DND-41 (cell line): ENCODE measurements at regions not wholly inside any gene's neighbourhood (a gene's known extent, or its start where the extent isn't known, plus 50 kb on each side); places are given as distances from the start of the nearest gene placed in this dataset.

Experiments
- ATAC-seq: fragments of 200-7000 bp; cut with Tn5 transposase; 3 replicates; pipeline ENCODE4 v1.9.1; 2021; ENCODE audit warnings: low read depth; ENCODE audit not compliant: insufficient read depth
- DNase-seq: peaks from one replicate; pipeline ENCODE4 v3.0.0-alpha.2; 2020
- H2AFZ ChIP-seq: 2 replicates; pipeline ENCODE4 v1.6.0; 2012; ENCODE audit warnings: low read depth, low read length
- H3K27ac ChIP-seq: 2 replicates; pipeline ENCODE4 v1.5.1; 2012; ENCODE audit warnings: low read length, inconsistent platforms
- H3K27me3 ChIP-seq: fragments of 200-600 bp; sonication (generic); 2 replicates; pipeline ENCODE4 v1.6.0; 2012; ENCODE audit warnings: low read length, mild to moderate bottlenecking, inconsistent platforms; ENCODE audit not compliant: insufficient read depth, poor library complexity
- H3K36me3 ChIP-seq: 2 replicates; pipeline ENCODE4 v1.5.1; 2012; ENCODE audit warnings: low read length, inconsistent platforms; ENCODE audit not compliant: insufficient read depth
- H3K4me1 ChIP-seq: 2 replicates; pipeline ENCODE4 v1.5.1; 2012; ENCODE audit warnings: mild to moderate bottlenecking, low read length; ENCODE audit not compliant: insufficient read depth
- H3K4me2 ChIP-seq: 2 replicates; pipeline ENCODE4 v1.6.0; 2012; ENCODE audit warnings: mild to moderate bottlenecking, moderate library complexity, low read length, inconsistent platforms; ENCODE audit not compliant: insufficient read depth
- H3K4me3 ChIP-seq, 2 experiments: fragments of 200-600 bp in 1 of 2; shearing (Covaris generic) in 1 of 2; 2 replicates each; pipeline ENCODE4 v1.5.1; 2012 to 2016; ENCODE audit warnings: inconsistent platforms in 2 of 2, low read length in 2 of 2, mild to moderate bottlenecking in 2 of 2, low read depth in 1 of 2, moderate library complexity in 1 of 2
- H3K79me2 ChIP-seq: 2 replicates; pipeline ENCODE4 v1.6.0; 2012; ENCODE audit warnings: low read length, inconsistent platforms; ENCODE audit not compliant: insufficient read depth
- H3K9ac ChIP-seq: 2 replicates; pipeline ENCODE4 v1.6.0; 2012; ENCODE audit warnings: low read depth, mild to moderate bottlenecking, inconsistent platforms, low read length, moderate library complexity
- H3K9me3 ChIP-seq: 2 replicates; pipeline ENCODE4 v1.5.1; 2012; ENCODE audit warnings: low read length, moderate library complexity, mild to moderate bottlenecking, inconsistent platforms; ENCODE audit not compliant: insufficient read depth, severe bottlenecking
- H4K20me1 ChIP-seq: 2 replicates; pipeline ENCODE4 v1.6.0; 2012; ENCODE audit warnings: low read length; ENCODE audit not compliant: insufficient read depth
- EZH2 ChIP-seq: IDR thresholded peaks from 3 replicates; pipeline ENCODE4 v1.6.1; 2012; ENCODE audit warnings: borderline replicate concordance, low read depth, mild to moderate bottlenecking, moderate library complexity, low read length, inconsistent platforms; ENCODE audit not compliant: severe bottlenecking
- TF ChIP-seq, protein P1 (sequence below): IDR thresholded peaks from 2 replicates; pipeline ENCODE4 v1.5.1; 2012; ENCODE audit warnings: borderline replicate concordance, low read length, moderate library complexity, mild to moderate bottlenecking; ENCODE audit not compliant: poor library complexity, severe bottlenecking; ENCODE audit errors: extremely low read depth

DNA sequence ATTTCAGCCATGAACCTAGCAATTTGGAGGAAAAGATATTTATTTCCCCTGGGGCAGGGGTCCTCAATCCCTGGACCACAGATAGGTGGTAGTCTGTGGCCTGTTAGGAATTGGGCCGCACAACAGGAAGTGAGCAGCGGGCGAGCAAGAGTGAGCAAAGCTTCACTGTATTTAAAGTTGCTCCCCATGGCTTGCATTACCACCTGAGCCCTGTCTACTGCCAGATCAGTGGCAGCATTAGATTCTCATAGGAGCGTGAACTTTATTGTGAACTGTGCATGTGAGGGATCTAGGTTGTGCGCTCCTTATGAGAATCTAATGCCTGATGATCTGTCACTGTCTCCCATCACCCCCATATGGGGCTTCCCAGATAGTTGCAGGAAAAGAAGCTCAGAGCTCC lies 127.6 kb downstream of the ICOS start:
- Histone ChIP-seq H2AFZ (no peak overlapping the region), H4K20me1 (no peaks in the 10 kb centered on the region), H3K27ac (no peak overlapping the region), H3K4me3 (no peak overlapping the region), H3K4me2 (no peak overlapping the region), H3K79me2 (no peaks in the 10 kb centered on the region), H3K4me1 (no peaks in the 10 kb centered on the region), H3K27me3 (no peaks in the 10 kb centered on the region), H3K9ac (no peak overlapping the region), H3K9me3 (no peaks in the 10 kb centered on the region), H3K36me3 (no peaks in the 10 kb centered on the region)
- DNase-seq: no peak
- no peak for TF ChIP-seq EZH2
- TF ChIP-seq, protein P1, sequence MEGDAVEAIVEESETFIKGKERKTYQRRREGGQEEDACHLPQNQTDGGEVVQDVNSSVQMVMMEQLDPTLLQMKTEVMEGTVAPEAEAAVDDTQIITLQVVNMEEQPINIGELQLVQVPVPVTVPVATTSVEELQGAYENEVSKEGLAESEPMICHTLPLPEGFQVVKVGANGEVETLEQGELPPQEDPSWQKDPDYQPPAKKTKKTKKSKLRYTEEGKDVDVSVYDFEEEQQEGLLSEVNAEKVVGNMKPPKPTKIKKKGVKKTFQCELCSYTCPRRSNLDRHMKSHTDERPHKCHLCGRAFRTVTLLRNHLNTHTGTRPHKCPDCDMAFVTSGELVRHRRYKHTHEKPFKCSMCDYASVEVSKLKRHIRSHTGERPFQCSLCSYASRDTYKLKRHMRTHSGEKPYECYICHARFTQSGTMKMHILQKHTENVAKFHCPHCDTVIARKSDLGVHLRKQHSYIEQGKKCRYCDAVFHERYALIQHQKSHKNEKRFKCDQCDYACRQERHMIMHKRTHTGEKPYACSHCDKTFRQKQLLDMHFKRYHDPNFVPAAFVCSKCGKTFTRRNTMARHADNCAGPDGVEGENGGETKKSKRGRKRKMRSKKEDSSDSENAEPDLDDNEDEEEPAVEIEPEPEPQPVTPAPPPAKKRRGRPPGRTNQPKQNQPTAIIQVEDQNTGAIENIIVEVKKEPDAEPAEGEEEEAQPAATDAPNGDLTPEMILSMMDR: no peak
- ATAC-seq: no peak

DNA sequence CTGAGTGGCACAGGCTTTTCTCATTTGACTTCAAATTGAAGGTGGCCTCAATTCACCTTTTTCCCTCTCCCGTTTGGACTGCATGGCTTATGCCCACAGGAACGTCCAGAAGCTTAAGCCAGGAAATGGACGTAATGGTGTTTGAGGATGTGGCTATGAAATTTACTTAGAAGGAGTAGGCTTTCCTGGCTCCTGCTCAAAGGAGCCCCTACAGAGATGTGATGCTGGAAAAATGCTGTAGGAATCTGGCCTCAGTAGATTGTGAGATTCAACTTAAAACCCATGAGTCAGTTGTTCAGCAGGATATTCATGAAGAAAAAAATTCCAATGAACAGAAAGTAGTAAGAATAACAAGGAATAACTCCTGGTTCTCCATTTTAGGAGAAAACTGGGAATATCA lies 129.0 kb downstream of the ICOS start:
- ATAC-seq (no peak), DNase-seq (no peak)
- Histone ChIP-seq H3K79me2 (no peaks in the 10 kb centered on the region), H3K27ac (no peak overlapping the region), H3K9ac (no peak overlapping the region), H3K4me1 (no peaks in the 10 kb centered on the region), H3K36me3 (no peaks in the 10 kb centered on the region), H3K4me3 (no peak overlapping the region), H3K27me3 (no peaks in the 10 kb centered on the region), H3K9me3 (no peaks in the 10 kb centered on the region), H2AFZ (no peak overlapping the region), H3K4me2 (no peak overlapping the region), H4K20me1 (no peaks in the 10 kb centered on the region)
- TF ChIP-seq, protein P1: no peak
- no peak for TF ChIP-seq EZH2

GRCh38 chr2:204066051-204066450 lies 129.5 kb downstream of the ICOS start:
- DNase-seq (no peak), ATAC-seq (no peak)
- Histone ChIP-seq H3K4me2 (no peak overlapping the region), H3K4me3 (no peak overlapping the region), H3K79me2 (no peaks in the 10 kb centered on the region), H3K27ac (no peak overlapping the region), H4K20me1 (no peaks in the 10 kb centered on the region), H3K9me3 (no peaks in the 10 kb centered on the region), H3K4me1 (no peaks in the 10 kb centered on the region), H3K27me3 (no peaks in the 10 kb centered on the region), H3K36me3 (no peaks in the 10 kb centered on the region), H2AFZ (no peak overlapping the region), H3K9ac (no peak overlapping the region)
- TF ChIP-seq EZH2: no peak

- DNase-seq (no peak), ATAC-seq (no peak)
- H3K79me2 ChIP-seq: no peaks in the 10 kb centered on the region
- H4K20me1 ChIP-seq: no peaks in the 10 kb centered on the region
- H3K36me3 ChIP-seq: no peaks in the 10 kb centered on the region
- no peaks in the 10 kb centered on the region for H3K4me1 ChIP-seq
- H3K27me3 ChIP-seq: no peaks in the 10 kb centered on the region
- H3K9ac ChIP-seq: no peak overlapping the region
- no peak overlapping the region for H2AFZ ChIP-seq
- H3K4me3 ChIP-seq: no peak overlapping the region
- no peak overlapping the region for H3K4me2 ChIP-seq
- TF ChIP-seq EZH2: no peak
- TF ChIP-seq, protein P1: no peak
- H3K9me3 ChIP-seq: no peaks in the 10 kb centered on the region
- no peak overlapping the region for H3K27ac ChIP-seq
Observed at GRCh38 chr2:204069804-204070203, 133.2 kb downstream of the ICOS start.
